ENCODE measurements at regions not wholly inside any gene's neighbourhood (a gene's known extent, or its start where the extent isn't known, plus 50 kb on each side); places are given as distances from the start of the nearest gene placed in this dataset.

- DNase-seq: peak; percentile 86
Observed at GRCh38 chr9:134502809-134503211, 138.8 kb upstream of the COL5A1 start.

- peak; percentile 16 for DNase-seq
Observed at GRCh38 chr9:134503301-134504105, 138.1 kb upstream of the COL5A1 start.

GRCh38 chr9:134504106-134504385, 137.6 kb upstream of the COL5A1 start:
- DNase-seq: no peak

GRCh38 chr9:134505032-134505431, 136.6 kb upstream of the COL5A1 start:
- peak; percentile 15 for DNase-seq

- no peak for DNase-seq
Observed at GRCh38 chr9:134509281-134509680, 132.3 kb upstream of the COL5A1 start.

- no peak for DNase-seq
Observed at GRCh38 chr9:134509817-134510216, 131.8 kb upstream of the COL5A1 start.

GRCh38 chr9:134514503-134514902, 127.1 kb upstream of the COL5A1 start:
- peak; percentile 5 for DNase-seq

GRCh38 chr9:134515026-134515821, 126.4 kb upstream of the COL5A1 start:
- peak; percentile 51 for DNase-seq

- DNase-seq: peak; percentile 11
Observed at GRCh38 chr9:134516464-134516863, 125.1 kb upstream of the COL5A1 start.

- peak; percentile 24 for DNase-seq
Observed at GRCh38 chr9:134517069-134517680, 124.4 kb upstream of the COL5A1 start.

- DNase-seq: peak; percentile 70
Observed at GRCh38 chr9:134518004-134518606, 123.5 kb upstream of the COL5A1 start.

- peak; percentile 16 for DNase-seq
Observed at GRCh38 chr9:134519375-134520070, 122.1 kb upstream of the COL5A1 start.

- peak; percentile 20 for DNase-seq
Observed at GRCh38 chr9:134521817-134522501, 119.6 kb upstream of the COL5A1 start.

- DNase-seq: no peak
Observed at GRCh38 chr9:134522502-134522848, 119.1 kb upstream of the COL5A1 start.

GRCh38 chr9:134522976-134523375, 118.6 kb upstream of the COL5A1 start:
- DNase-seq: peak; percentile 6

- peak; percentile 18 for DNase-seq
Observed at GRCh38 chr9:134525070-134525815, 116.4 kb upstream of the COL5A1 start.

- peak; percentile 77 for DNase-seq
Observed at GRCh38 chr9:134525841-134526583, 115.6 kb upstream of the COL5A1 start.

- peak; percentile 39 for DNase-seq
Observed at GRCh38 chr9:134526584-134527477, 114.8 kb upstream of the COL5A1 start.

- no peak for DNase-seq
Observed at GRCh38 chr9:134530724-134531123, 110.9 kb upstream of the COL5A1 start.

Measured in right hindlimb (tissue), 1 donor.